ENCODE measurements at regions not wholly inside any gene's neighbourhood (a gene's known extent, or its start where the extent isn't known, plus 50 kb on each side); places are given as distances from the start of the nearest gene placed in this dataset.
"Not testable (repeated sequence)": the region's sequence is repeated elsewhere in the genome, so short reads cannot be mapped to it uniquely, and the experiment has no call there.

DNA sequence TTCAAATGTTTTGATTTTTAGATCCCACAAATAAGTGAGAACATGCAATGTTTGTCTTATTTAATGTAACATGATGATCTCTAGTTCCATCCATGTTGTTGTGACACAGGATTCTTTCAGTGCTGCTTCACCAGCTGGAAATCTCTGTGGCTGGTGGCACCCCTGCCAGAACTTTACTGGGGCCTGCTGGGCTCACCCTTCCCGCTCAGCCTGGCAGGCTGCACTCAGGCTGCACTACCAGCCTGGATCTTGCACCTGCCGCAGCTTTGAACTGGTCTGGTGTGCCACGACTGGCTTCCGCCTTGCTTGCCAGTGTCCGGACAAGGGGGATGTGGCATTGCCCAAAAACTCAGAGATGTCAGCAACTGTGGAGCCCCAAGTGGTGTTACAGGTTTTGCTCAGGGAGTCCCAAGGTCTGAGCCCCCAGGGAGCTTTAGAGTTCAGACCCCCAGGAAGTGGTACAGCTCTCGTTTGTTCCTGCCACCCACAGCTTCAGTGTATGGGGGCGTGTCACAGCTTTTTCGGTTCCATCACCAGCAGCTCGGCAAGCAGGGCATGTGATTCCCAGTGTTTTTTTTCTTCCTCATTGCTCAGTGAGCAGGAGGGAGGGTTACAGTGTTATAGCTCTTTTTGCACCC is 72.3 kb upstream of the SYNCRIP start:
- Histone ChIP-seq H3K4me1 (ENCODE audit: insufficient read depth, low read length, poor library complexity, severe bottlenecking) (no peaks in the 10 kb centered on the region), H3K9me3 (ENCODE audit: low read length) (no peaks in the 10 kb centered on the region), H3K9me2 (ENCODE audit: insufficient read depth, low read length) (no peaks in the 10 kb centered on the region), H3K4me2 (ENCODE audit: low read length) (no peak overlapping the region), H3K36me3 (ENCODE audit: insufficient read depth, low read length) (no peaks in the 10 kb centered on the region), H4K20me1 (ENCODE audit: insufficient read depth, low read length) (no peaks in the 10 kb centered on the region), H3K4me3 (ENCODE audit: low read depth, low read length, poor library complexity, severe bottlenecking) (no peak overlapping the region), H2AFZ (ENCODE audit: low read length) (no peak overlapping the region), H3K27ac (ENCODE audit: low read depth, low read length, poor library complexity, severe bottlenecking) (no peak overlapping the region), H3K79me2 (ENCODE audit: insufficient read depth, low read depth, low read length) (no peaks in the 10 kb centered on the region)
- CTCF ChIA-PET (ENCODE audit: unreplicated experiment) = no interaction called here
- POLR2A ChIA-PET = no interaction called here
- intact Hi-C loops (cut with micrococcal nuclease; ENCODE audit: unreplicated experiment) = no loop called here
- no peak for DNase-seq (ENCODE audit: low spot score)
- no peak for TF ChIP-seq EZH2phosphoT487 (IDR thresholded peaks at IDR 0.05; ENCODE audit: borderline replicate concordance, low read depth, low read length)
- BruUV-seq (replicated peaks) = no TSS peak

DNA sequence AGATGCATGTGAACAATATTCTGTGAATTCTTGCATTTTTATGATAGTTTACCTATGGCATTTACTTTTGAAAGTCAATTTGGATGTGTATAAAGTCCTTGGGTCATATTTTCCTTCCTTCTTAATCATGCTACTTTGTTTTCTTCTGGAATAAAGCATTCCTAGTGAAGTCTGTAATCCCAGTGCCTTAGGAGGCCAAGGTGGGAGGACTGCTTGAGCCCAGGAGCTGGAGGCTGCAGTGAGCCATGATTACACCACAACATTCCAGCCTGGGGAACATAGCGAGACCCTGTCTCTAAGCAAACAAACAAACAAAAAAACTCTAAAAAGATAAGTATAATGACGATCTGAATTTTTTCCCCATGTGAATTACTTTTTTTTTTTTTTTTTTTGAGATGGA is 69.7 kb upstream of the SYNCRIP start:
- Histone ChIP-seq H3K4me2 (ENCODE audit: low read length) (no peak overlapping the region), H3K9me2 (ENCODE audit: insufficient read depth, low read length) (no peaks in the 10 kb centered on the region), H3K4me3 (ENCODE audit: low read depth, low read length, poor library complexity, severe bottlenecking) (no peak overlapping the region), H4K20me1 (ENCODE audit: insufficient read depth, low read length) (no peaks in the 10 kb centered on the region), H3K27ac (ENCODE audit: low read depth, low read length, poor library complexity, severe bottlenecking) (no peak overlapping the region), H3K4me1 (ENCODE audit: insufficient read depth, low read length, poor library complexity, severe bottlenecking) (no peaks in the 10 kb centered on the region), H3K9me3 (ENCODE audit: low read length) (no peaks in the 10 kb centered on the region), H3K79me2 (ENCODE audit: insufficient read depth, low read depth, low read length) (no peaks in the 10 kb centered on the region), H2AFZ (ENCODE audit: low read length) (no peak overlapping the region), H3K36me3 (ENCODE audit: insufficient read depth, low read length) (no peaks in the 10 kb centered on the region)
- no peak for TF ChIP-seq EZH2phosphoT487 (IDR thresholded peaks at IDR 0.05; ENCODE audit: borderline replicate concordance, low read depth, low read length)
- TF ChIP-seq, protein P1, sequence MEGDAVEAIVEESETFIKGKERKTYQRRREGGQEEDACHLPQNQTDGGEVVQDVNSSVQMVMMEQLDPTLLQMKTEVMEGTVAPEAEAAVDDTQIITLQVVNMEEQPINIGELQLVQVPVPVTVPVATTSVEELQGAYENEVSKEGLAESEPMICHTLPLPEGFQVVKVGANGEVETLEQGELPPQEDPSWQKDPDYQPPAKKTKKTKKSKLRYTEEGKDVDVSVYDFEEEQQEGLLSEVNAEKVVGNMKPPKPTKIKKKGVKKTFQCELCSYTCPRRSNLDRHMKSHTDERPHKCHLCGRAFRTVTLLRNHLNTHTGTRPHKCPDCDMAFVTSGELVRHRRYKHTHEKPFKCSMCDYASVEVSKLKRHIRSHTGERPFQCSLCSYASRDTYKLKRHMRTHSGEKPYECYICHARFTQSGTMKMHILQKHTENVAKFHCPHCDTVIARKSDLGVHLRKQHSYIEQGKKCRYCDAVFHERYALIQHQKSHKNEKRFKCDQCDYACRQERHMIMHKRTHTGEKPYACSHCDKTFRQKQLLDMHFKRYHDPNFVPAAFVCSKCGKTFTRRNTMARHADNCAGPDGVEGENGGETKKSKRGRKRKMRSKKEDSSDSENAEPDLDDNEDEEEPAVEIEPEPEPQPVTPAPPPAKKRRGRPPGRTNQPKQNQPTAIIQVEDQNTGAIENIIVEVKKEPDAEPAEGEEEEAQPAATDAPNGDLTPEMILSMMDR (conservative IDR thresholded peaks at IDR 0.05; ENCODE audit: low read length) = no peak
- BruUV-seq (replicated peaks) = no TSS peak
- intact Hi-C loops (cut with micrococcal nuclease; ENCODE audit: unreplicated experiment) = no loop called here
- CTCF ChIA-PET (ENCODE audit: unreplicated experiment) = no interaction called here
- POLR2A ChIA-PET = no interaction called here
- no peak for DNase-seq (ENCODE audit: low spot score)

DNA sequence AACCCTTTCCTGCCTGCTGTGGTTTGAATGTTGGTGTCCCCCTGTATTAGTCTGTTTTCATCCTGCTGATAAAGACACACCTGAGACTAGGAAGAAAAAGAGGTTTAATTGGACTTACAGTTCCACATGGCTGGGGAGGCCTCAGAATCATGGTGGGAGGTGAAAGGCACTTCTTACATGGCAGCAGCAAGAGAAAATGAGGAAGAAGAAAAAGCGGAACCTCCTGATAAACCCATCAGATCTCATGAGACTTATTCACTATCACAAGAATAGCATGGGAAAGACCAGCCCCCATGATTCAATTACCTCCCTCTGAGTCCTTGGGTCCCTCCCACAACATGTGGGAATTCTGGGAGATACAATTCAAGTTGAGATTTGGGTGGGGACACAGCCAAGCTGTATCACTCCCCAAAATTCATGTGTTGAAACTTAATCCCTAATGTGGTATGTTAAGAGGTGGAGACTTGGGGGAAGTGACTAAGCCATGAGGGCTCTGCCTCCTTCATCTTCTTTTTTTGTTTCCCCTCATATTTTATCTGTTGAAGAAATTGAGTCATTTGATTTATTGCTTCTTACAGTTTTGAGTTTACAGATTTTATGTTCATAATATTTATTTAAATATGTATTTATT is 64.9 kb upstream of the SYNCRIP start:
- H3K79me2 ChIP-seq (ENCODE audit: insufficient read depth, low read depth, low read length); H3K9me3 ChIP-seq (ENCODE audit: low read length); CTCF ChIA-PET (ENCODE audit: unreplicated experiment); BruUV-seq (replicated peaks); H2AFZ ChIP-seq (ENCODE audit: low read length); H3K27ac ChIP-seq (ENCODE audit: low read depth, low read length, poor library complexity, severe bottlenecking); H3K4me3 ChIP-seq (ENCODE audit: low read depth, low read length, poor library complexity, severe bottlenecking); DNase-seq (ENCODE audit: low spot score); H3K4me1 ChIP-seq (ENCODE audit: insufficient read depth, low read length, poor library complexity, severe bottlenecking); H3K9me2 ChIP-seq (ENCODE audit: insufficient read depth, low read length); H3K4me2 ChIP-seq (ENCODE audit: low read length); H4K20me1 ChIP-seq (ENCODE audit: insufficient read depth, low read length); POLR2A ChIA-PET; H3K36me3 ChIP-seq (ENCODE audit: insufficient read depth, low read length); intact Hi-C loops (cut with micrococcal nuclease; ENCODE audit: unreplicated experiment): not testable (repeated sequence)

Data from OCI-LY7 (cell line).